H9 (cell line): ENCODE measurements at regions not wholly inside any gene's neighbourhood (a gene's known extent, or its start where the extent isn't known, plus 50 kb on each side); places are given as distances from the start of the nearest gene placed in this dataset.

Experiments used
- DNase-seq: peaks from one replicate; pipeline ENCODE4 v3.0.0-alpha.2; 2017
- H2AFZ ChIP-seq: one replicate; pipeline ENCODE4 v1.6.1; 2013; ENCODE audit warnings: mild to moderate bottlenecking, low read length, control low read depth, moderate library complexity
- H2AK5ac ChIP-seq: 2 replicates; pipeline ENCODE4 v1.6.1; 2013; ENCODE audit warnings: low read length, control low read depth, mixed read lengths; ENCODE audit not compliant: insufficient read length
- H2BK120ac ChIP-seq: one replicate; pipeline ENCODE4 v1.6.1; 2013; ENCODE audit warnings: low read depth, mild to moderate bottlenecking, low read length, control low read depth, inconsistent platforms; ENCODE audit not compliant: poor library complexity, severe bottlenecking
- H2BK12ac ChIP-seq: 2 replicates; pipeline ENCODE4 v1.6.1; 2013; ENCODE audit warnings: low read length, control low read depth, mixed read lengths, low read depth; ENCODE audit not compliant: insufficient read length
- H2BK15ac ChIP-seq: 2 replicates; pipeline ENCODE4 v1.6.1; 2013; ENCODE audit warnings: low read depth, low read length, control low read depth
- H2BK20ac ChIP-seq: one replicate; pipeline ENCODE4 v1.6.1; 2013; ENCODE audit warnings: low read depth, mild to moderate bottlenecking, low read length, control low read depth, inconsistent platforms; ENCODE audit not compliant: poor library complexity, severe bottlenecking
- H2BK5ac ChIP-seq: 2 replicates; pipeline ENCODE4 v1.6.1; 2013; ENCODE audit warnings: low read length, control low read depth, mixed read lengths; ENCODE audit not compliant: insufficient read length
- H3K14ac ChIP-seq: 2 replicates; pipeline ENCODE4 v1.6.1; 2013; ENCODE audit warnings: low read length, control low read depth; ENCODE audit not compliant: insufficient read depth
- H3K18ac ChIP-seq: 2 replicates; pipeline ENCODE4 v1.6.1; 2013; ENCODE audit warnings: low read depth, mild to moderate bottlenecking, mixed read lengths, low read length, control low read depth; ENCODE audit not compliant: insufficient read length
- H3K23ac ChIP-seq: 2 replicates; pipeline ENCODE4 v1.6.1; 2013; ENCODE audit warnings: low read length, control low read depth, mixed read lengths, low read depth; ENCODE audit not compliant: insufficient read length
- H3K23me2 ChIP-seq: 2 replicates; pipeline ENCODE4 v1.6.1; 2013; ENCODE audit warnings: low read depth, mild to moderate bottlenecking, mixed read lengths, low read length, control low read depth; ENCODE audit not compliant: insufficient read length, poor library complexity, severe bottlenecking
- H3K27ac ChIP-seq: 2 replicates; pipeline ENCODE4 v1.5.1; 2013; ENCODE audit warnings: low read length, control low read depth, mixed read lengths, low read depth; ENCODE audit not compliant: insufficient read length
- H3K27me3 ChIP-seq: 2 replicates; pipeline ENCODE4 v1.6.1; 2013; ENCODE audit warnings: low read length, control low read depth, inconsistent platforms; ENCODE audit not compliant: insufficient read depth
- H3K4ac ChIP-seq: 2 replicates; pipeline ENCODE4 v1.6.1; 2013; ENCODE audit warnings: low read depth, mild to moderate bottlenecking, control low read depth, inconsistent platforms, low read length, moderate library complexity
- H3K4me1 ChIP-seq: 2 replicates; pipeline ENCODE4 v1.6.1; 2013; ENCODE audit warnings: low read length, control low read depth, inconsistent platforms; ENCODE audit not compliant: insufficient read depth
- H3K4me2 ChIP-seq: 2 replicates; pipeline ENCODE4 v1.6.1; 2013; ENCODE audit warnings: low read length, control low read depth, mixed read lengths; ENCODE audit not compliant: insufficient read length, insufficient read depth
- H3K56ac ChIP-seq: 2 replicates; pipeline ENCODE4 v1.6.1; 2013; ENCODE audit warnings: low read depth, mild to moderate bottlenecking, mixed read lengths, low read length, control low read depth; ENCODE audit not compliant: insufficient read length
- H3K79me1 ChIP-seq: 2 replicates; pipeline ENCODE4 v1.6.1; 2013; ENCODE audit warnings: low read depth, mild to moderate bottlenecking, moderate library complexity, low read length, control low read depth, inconsistent platforms; ENCODE audit not compliant: insufficient read depth, poor library complexity, severe bottlenecking
- H3K79me2 ChIP-seq: 2 replicates; pipeline ENCODE4 v1.6.1; 2013; ENCODE audit warnings: low read length, control low read depth, inconsistent platforms; ENCODE audit not compliant: insufficient read depth
- H3K9ac ChIP-seq: 2 replicates; pipeline ENCODE4 v1.6.1; 2013; ENCODE audit warnings: low read length, control low read depth, mixed read lengths; ENCODE audit not compliant: insufficient read length; ENCODE audit errors: extremely low read depth
- H3K9me3 ChIP-seq: one replicate; pipeline ENCODE4 v1.6.1; 2013; ENCODE audit warnings: low read depth, low read length, inconsistent platforms; ENCODE audit not compliant: control insufficient read depth
- H3T11ph ChIP-seq: one replicate; pipeline ENCODE4 v1.6.1; 2013; ENCODE audit warnings: mild to moderate bottlenecking, low read length, control low read depth, inconsistent platforms
- H4K20me1 ChIP-seq: one replicate; pipeline ENCODE4 v1.6.1; 2013; ENCODE audit not compliant: control insufficient read depth, insufficient read length, insufficient read depth
- H4K5ac ChIP-seq: 2 replicates; pipeline ENCODE4 v1.6.1; 2013; ENCODE audit warnings: low read depth, mild to moderate bottlenecking, mixed read lengths, low read length, control low read depth; ENCODE audit not compliant: insufficient read length
- H4K8ac ChIP-seq: replicated peaks from 2 replicates; pipeline ENCODE4 v1.6.1; 2013; ENCODE audit warnings: low read length, control low read depth, mixed read lengths, low read depth; ENCODE audit not compliant: insufficient read length
- H4K91ac ChIP-seq: 2 replicates; pipeline ENCODE4 v1.6.1; 2013; ENCODE audit warnings: low read depth, mild to moderate bottlenecking, moderate library complexity, mixed read lengths, low read length, control low read depth; ENCODE audit not compliant: insufficient read length
- H3K27ac Mint-ChIP-seq, 3 experiments: 2 replicates in 2 of 3; 3 replicates in 1 of 3; pipeline ENCODE4 v1.8.0; 2020 to 2021; ENCODE audit warnings: mixed read lengths in 3 of 3, mild to moderate bottlenecking in 1 of 3, moderate library complexity in 1 of 3
- H3K27me3 Mint-ChIP-seq: 2 replicates; pipeline ENCODE4 v1.8.0; 2021; ENCODE audit warnings: low read depth, mild to moderate bottlenecking, moderate library complexity, mixed read lengths
- H3K36me3 Mint-ChIP-seq, 3 experiments: 2 replicates in 2 of 3; 3 replicates in 1 of 3; pipeline ENCODE4 v1.8.0; 2020 to 2021; ENCODE audit warnings: low read depth in 3 of 3, mixed read lengths in 3 of 3; ENCODE audit not compliant: insufficient read depth in 1 of 3
- H3K4me1 Mint-ChIP-seq, 2 experiments: 2 replicates each; pipeline ENCODE4 v1.8.0; 2020; ENCODE audit warnings: mixed read lengths in 2 of 2
- H3K4me3 Mint-ChIP-seq, 2 experiments: 2 replicates in 1 of 2; 3 replicates in 1 of 2; pipeline ENCODE4 v1.8.0; 2020 to 2021; ENCODE audit warnings: mild to moderate bottlenecking in 2 of 2, mixed read lengths in 2 of 2, moderate library complexity in 1 of 2
- H3K9me3 Mint-ChIP-seq, 2 experiments: 2 replicates in 1 of 2; 3 replicates in 1 of 2; pipeline ENCODE4 v1.8.0; 2020; ENCODE audit warnings: mild to moderate bottlenecking in 2 of 2, mixed read lengths in 2 of 2, moderate library complexity in 1 of 2
- WGBS: extraction: QIAGEN DNeasy Blood & Tissue Kit; methylation state at CpG from one replicate; pipeline ENCODE4 v1.1.7; 2013; ENCODE audit warnings: missing lambda C conversion rate, low lambda C conversion rate, mixed read lengths; ENCODE audit not compliant: insufficient read length; ENCODE audit errors: extremely low coverage; 5-methylcytosine and 5-hydroxymethylcytosine counted together
- TF ChIP-seq, protein P1 (sequence below): fragments of 200-600 bp; sonication (generic); conservative IDR thresholded peaks from 3 replicates; pipeline ENCODE4 v1.8.0; 2021; ENCODE audit warnings: antibody characterized with exemption, mild to moderate bottlenecking

DNA sequence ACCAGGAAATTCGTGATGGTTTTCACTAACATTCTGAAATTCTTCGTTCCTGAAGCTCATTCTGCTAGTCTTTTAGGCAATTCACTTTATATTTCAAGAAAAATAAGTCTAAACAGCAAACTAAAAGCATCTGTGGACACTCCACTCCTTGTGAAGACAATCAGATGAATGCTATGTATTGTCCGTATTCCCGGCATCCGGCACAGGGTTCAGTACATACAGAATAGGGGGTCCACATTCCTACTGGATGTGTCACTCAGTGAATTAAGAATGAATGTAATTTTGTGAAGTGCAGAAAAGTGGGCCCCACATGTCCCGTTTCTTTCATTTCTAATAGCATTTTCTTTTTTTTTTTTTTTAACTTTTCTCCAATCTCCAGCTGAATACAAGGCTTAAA is 241.3 kb downstream of the GRIN2B start:
- H4K5ac ChIP-seq = no peak overlapping the region
- H3K79me2 ChIP-seq = no peaks in the 10 kb centered on the region
- no peak overlapping the region for H3K23ac ChIP-seq
- H3K4ac ChIP-seq = no peak overlapping the region
- no peak overlapping the region for H4K8ac ChIP-seq
- H3K9ac ChIP-seq = no peak overlapping the region
- no CpG with 5 or more reads among the region's 6 CpGs for WGBS
- H3K27me3 ChIP-seq = no peaks in the 10 kb centered on the region
- H2BK20ac ChIP-seq = no peak overlapping the region
- no peak overlapping the region for H4K91ac ChIP-seq
- H3K56ac ChIP-seq = no peak overlapping the region
- no peak for DNase-seq
- no peaks in the 10 kb centered on the region for H3K23me2 ChIP-seq
- H3K27ac ChIP-seq = no peak overlapping the region
- Mint-ChIP-seq H3K36me3 (0 out of 7 replicates have a peak, but pooled peaks cover 0 to 4% (median 0%) of the 10 kb centered on the region in 3 experiments), H3K9me3 (peaks cover 0 to 3% of the 10 kb centered on the region in 2 experiments; a peak in 2 of 5 replicates), H3K4me3 (no peak overlapping the region), H3K4me1 (peaks cover 14 to 26% of the 10 kb centered on the region in 2 experiments), H3K27me3 (peaks cover 64% of the 10 kb centered on the region), H3K27ac (no peak overlapping the region)
- no peaks in the 10 kb centered on the region for H3K79me1 ChIP-seq
- H3K14ac ChIP-seq = no peak overlapping the region
- no peaks in the 10 kb centered on the region for H3K4me1 ChIP-seq
- H2BK12ac ChIP-seq = no peak overlapping the region
- no peak overlapping the region for H2BK120ac ChIP-seq
- no peaks in the 10 kb centered on the region for H4K20me1 ChIP-seq
- no peak overlapping the region for H3K18ac ChIP-seq
- no peak overlapping the region for H3T11ph ChIP-seq
- no peak overlapping the region for H2AK5ac ChIP-seq
- no peaks in the 10 kb centered on the region for H3K9me3 ChIP-seq
- TF ChIP-seq, protein P1, sequence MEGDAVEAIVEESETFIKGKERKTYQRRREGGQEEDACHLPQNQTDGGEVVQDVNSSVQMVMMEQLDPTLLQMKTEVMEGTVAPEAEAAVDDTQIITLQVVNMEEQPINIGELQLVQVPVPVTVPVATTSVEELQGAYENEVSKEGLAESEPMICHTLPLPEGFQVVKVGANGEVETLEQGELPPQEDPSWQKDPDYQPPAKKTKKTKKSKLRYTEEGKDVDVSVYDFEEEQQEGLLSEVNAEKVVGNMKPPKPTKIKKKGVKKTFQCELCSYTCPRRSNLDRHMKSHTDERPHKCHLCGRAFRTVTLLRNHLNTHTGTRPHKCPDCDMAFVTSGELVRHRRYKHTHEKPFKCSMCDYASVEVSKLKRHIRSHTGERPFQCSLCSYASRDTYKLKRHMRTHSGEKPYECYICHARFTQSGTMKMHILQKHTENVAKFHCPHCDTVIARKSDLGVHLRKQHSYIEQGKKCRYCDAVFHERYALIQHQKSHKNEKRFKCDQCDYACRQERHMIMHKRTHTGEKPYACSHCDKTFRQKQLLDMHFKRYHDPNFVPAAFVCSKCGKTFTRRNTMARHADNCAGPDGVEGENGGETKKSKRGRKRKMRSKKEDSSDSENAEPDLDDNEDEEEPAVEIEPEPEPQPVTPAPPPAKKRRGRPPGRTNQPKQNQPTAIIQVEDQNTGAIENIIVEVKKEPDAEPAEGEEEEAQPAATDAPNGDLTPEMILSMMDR = no peak
- H2AFZ ChIP-seq = no peak overlapping the region
- H2BK15ac ChIP-seq = no peak overlapping the region
- no peak overlapping the region for H2BK5ac ChIP-seq
- no peak overlapping the region for H3K4me2 ChIP-seq
